ENCODE measurements at regions not wholly inside any gene's neighbourhood (a gene's known extent, or its start where the extent isn't known, plus 50 kb on each side); places are given as distances from the start of the nearest gene placed in this dataset.

DNA sequence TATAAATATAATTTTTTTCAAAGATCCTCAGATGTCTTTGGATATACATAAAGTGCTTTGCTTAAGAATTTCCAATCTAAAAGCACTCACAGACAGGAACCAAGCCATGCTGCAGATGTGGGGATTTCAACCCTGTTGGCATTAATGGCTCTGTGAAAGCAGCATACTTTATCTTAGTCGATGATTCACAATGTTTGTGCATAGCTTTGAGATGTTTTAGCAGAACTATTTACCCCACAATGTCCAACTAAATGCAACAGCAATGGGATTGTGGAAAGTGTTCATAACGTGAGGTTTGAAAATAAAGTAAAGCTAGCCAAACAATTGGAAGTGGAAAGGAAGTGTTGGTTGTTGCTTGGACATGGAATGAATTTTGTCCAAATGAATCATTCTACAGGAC, 371.4 kb downstream of the SOX2 start:
- Histone ChIP-seq H3K9me3 (ENCODE audit: control insufficient read depth, insufficient read depth, low read length) (no peaks in the 10 kb centered on the region), H3K36me3 (ENCODE audit: control insufficient read depth, insufficient read depth, low read length) (no peaks in the 10 kb centered on the region), H3K27me3 (ENCODE audit: control insufficient read depth, insufficient read depth, low read length) (no peaks in the 10 kb centered on the region), H3K9ac (ENCODE audit: low read depth, low read length) (no peak overlapping the region), H3K4me1 (ENCODE audit: control insufficient read depth, insufficient read depth, low read length) (peaks cover 20% of the 10 kb centered on the region), H3K4me3 (ENCODE audit: low read depth, low read length) (no peak overlapping the region)

GRCh38 chr3:182092662-182093262, 381.0 kb downstream of the SOX2 start:
- peaks cover 10% of the 10 kb centered on the region for H3K4me1 ChIP-seq (ENCODE audit: control insufficient read depth, insufficient read depth, low read length)
- no peaks in the 10 kb centered on the region for H3K36me3 ChIP-seq (ENCODE audit: control insufficient read depth, insufficient read depth, low read length)
- no peak overlapping the region for H3K4me3 ChIP-seq (ENCODE audit: low read depth, low read length)
- no peak overlapping the region for H3K9ac ChIP-seq (ENCODE audit: low read depth, low read length)
- no peaks in the 10 kb centered on the region for H3K27me3 ChIP-seq (ENCODE audit: control insufficient read depth, insufficient read depth, low read length)
- no peaks in the 10 kb centered on the region for H3K9me3 ChIP-seq (ENCODE audit: control insufficient read depth, insufficient read depth, low read length)

DNA sequence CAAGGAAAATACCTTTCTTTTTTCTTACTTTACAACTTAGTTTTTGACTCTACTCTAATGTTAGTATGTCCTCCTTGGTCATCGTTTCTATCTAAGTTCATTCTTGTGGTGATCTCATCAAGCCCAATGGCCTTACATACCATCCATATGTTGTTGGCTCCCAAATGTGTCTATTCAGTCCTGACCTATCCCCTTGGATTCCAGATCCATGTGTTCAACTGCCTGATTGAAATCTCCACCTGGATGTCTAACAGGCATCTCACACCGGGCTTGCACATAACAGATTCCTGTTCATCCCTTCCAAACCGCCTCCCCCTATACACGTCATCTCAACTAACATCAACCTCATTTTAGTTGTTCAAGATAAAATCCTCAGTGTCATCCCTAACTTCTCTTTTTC, 382.6 kb downstream of the SOX2 start:
- H3K27me3 ChIP-seq (ENCODE audit: control insufficient read depth, insufficient read depth, low read length) = no peaks in the 10 kb centered on the region
- H3K4me3 ChIP-seq (ENCODE audit: low read depth, low read length) = no peak overlapping the region
- H3K36me3 ChIP-seq (ENCODE audit: control insufficient read depth, insufficient read depth, low read length) = no peaks in the 10 kb centered on the region
- no peaks in the 10 kb centered on the region for H3K9me3 ChIP-seq (ENCODE audit: control insufficient read depth, insufficient read depth, low read length)
- no peak overlapping the region for H3K9ac ChIP-seq (ENCODE audit: low read depth, low read length)
- H3K4me1 ChIP-seq (ENCODE audit: control insufficient read depth, insufficient read depth, low read length) = peaks cover 10% of the 10 kb centered on the region

- no peak overlapping the region for H3K9ac ChIP-seq (ENCODE audit: low read depth, low read length)
- H3K4me1 ChIP-seq (ENCODE audit: control insufficient read depth, insufficient read depth, low read length) = no peaks in the 10 kb centered on the region
- no peaks in the 10 kb centered on the region for H3K36me3 ChIP-seq (ENCODE audit: control insufficient read depth, insufficient read depth, low read length)
- H3K9me3 ChIP-seq (ENCODE audit: control insufficient read depth, insufficient read depth, low read length) = no peaks in the 10 kb centered on the region
- no peak overlapping the region for H3K4me3 ChIP-seq (ENCODE audit: low read depth, low read length)
- no peaks in the 10 kb centered on the region for H3K27me3 ChIP-seq (ENCODE audit: control insufficient read depth, insufficient read depth, low read length)
Measured at GRCh38 chr3:182104881-182105280, 393.2 kb downstream of the SOX2 start.

- no peak overlapping the region for H3K9ac ChIP-seq (ENCODE audit: low read depth, low read length)
- no peak overlapping the region for H3K4me3 ChIP-seq (ENCODE audit: low read depth, low read length)
- H3K4me1 ChIP-seq (ENCODE audit: control insufficient read depth, insufficient read depth, low read length) = no peaks in the 10 kb centered on the region
- H3K36me3 ChIP-seq (ENCODE audit: control insufficient read depth, insufficient read depth, low read length) = no peaks in the 10 kb centered on the region
- H3K27me3 ChIP-seq (ENCODE audit: control insufficient read depth, insufficient read depth, low read length) = no peaks in the 10 kb centered on the region
- H3K9me3 ChIP-seq (ENCODE audit: control insufficient read depth, insufficient read depth, low read length) = no peaks in the 10 kb centered on the region
Measured at GRCh38 chr3:182105875-182106274, 394.1 kb downstream of the SOX2 start.

GRCh38 chr3:182108371-182108770, 396.6 kb downstream of the SOX2 start:
- no peaks in the 10 kb centered on the region for H3K36me3 ChIP-seq (ENCODE audit: control insufficient read depth, insufficient read depth, low read length)
- no peaks in the 10 kb centered on the region for H3K27me3 ChIP-seq (ENCODE audit: control insufficient read depth, insufficient read depth, low read length)
- H3K9ac ChIP-seq (ENCODE audit: low read depth, low read length) = no peak overlapping the region
- no peaks in the 10 kb centered on the region for H3K4me1 ChIP-seq (ENCODE audit: control insufficient read depth, insufficient read depth, low read length)
- no peak overlapping the region for H3K4me3 ChIP-seq (ENCODE audit: low read depth, low read length)
- H3K9me3 ChIP-seq (ENCODE audit: control insufficient read depth, insufficient read depth, low read length) = no peaks in the 10 kb centered on the region

DNA sequence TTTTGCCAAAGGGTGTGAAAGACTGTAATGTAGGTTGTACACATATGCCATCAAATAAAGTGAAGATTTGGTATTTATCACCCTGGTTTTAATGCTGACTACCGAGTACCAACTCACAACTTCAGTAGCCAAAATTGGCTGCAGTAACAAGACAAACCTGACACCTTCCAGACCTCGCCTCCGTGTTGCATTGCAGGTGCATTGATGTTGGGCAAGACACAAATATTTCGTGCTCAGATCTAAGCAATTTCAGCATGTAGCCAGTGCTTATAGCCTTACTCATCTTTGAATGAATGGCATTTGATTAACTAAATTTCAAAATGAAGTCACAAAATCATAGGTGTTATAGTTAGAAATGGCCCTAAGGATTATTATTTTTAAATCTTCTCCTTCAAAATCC, 400.2 kb downstream of the SOX2 start:
- Histone ChIP-seq H3K4me1 (ENCODE audit: control insufficient read depth, insufficient read depth, low read length) (no peaks in the 10 kb centered on the region), H3K9ac (ENCODE audit: low read depth, low read length) (no peak overlapping the region), H3K27me3 (ENCODE audit: control insufficient read depth, insufficient read depth, low read length) (no peaks in the 10 kb centered on the region), H3K4me3 (ENCODE audit: low read depth, low read length) (no peak overlapping the region), H3K9me3 (ENCODE audit: control insufficient read depth, insufficient read depth, low read length) (no peaks in the 10 kb centered on the region), H3K36me3 (ENCODE audit: control insufficient read depth, insufficient read depth, low read length) (no peaks in the 10 kb centered on the region)

GRCh38 chr3:182115328-182116015, 403.7 kb downstream of the SOX2 start:
- H3K4me1 ChIP-seq (ENCODE audit: control insufficient read depth, insufficient read depth, low read length) = no peaks in the 10 kb centered on the region
- no peak overlapping the region for H3K4me3 ChIP-seq (ENCODE audit: low read depth, low read length)
- no peaks in the 10 kb centered on the region for H3K36me3 ChIP-seq (ENCODE audit: control insufficient read depth, insufficient read depth, low read length)
- peaks cover 18% of the 10 kb centered on the region for H3K27me3 ChIP-seq (ENCODE audit: control insufficient read depth, insufficient read depth, low read length)
- no peak overlapping the region for H3K9ac ChIP-seq (ENCODE audit: low read depth, low read length)
- H3K9me3 ChIP-seq (ENCODE audit: control insufficient read depth, insufficient read depth, low read length) = no peaks in the 10 kb centered on the region

DNA sequence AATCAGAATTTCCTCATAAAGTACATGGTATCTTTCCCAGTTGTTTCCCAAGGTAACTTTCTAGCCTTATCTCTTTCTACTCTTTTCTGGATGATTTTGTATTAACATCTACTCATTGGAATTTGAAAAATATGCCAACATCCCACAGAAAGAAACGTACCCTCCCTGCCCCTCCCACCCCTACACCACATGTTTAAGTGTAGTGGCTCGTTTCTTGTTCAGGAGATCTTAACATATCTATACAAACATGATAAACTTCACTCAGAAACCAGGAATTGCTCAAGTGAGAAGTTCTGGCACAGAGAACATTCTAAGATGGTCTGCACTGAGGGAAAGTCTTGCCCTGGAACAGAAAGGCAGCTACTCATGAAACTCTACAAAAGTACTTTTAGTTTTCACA, 404.7 kb downstream of the SOX2 start:
- H3K9me3 ChIP-seq (ENCODE audit: control insufficient read depth, insufficient read depth, low read length) = no peaks in the 10 kb centered on the region
- H3K4me1 ChIP-seq (ENCODE audit: control insufficient read depth, insufficient read depth, low read length) = no peaks in the 10 kb centered on the region
- no peaks in the 10 kb centered on the region for H3K36me3 ChIP-seq (ENCODE audit: control insufficient read depth, insufficient read depth, low read length)
- H3K4me3 ChIP-seq (ENCODE audit: low read depth, low read length) = no peak overlapping the region
- H3K9ac ChIP-seq (ENCODE audit: low read depth, low read length) = no peak overlapping the region
- H3K27me3 ChIP-seq (ENCODE audit: control insufficient read depth, insufficient read depth, low read length) = peaks cover 27% of the 10 kb centered on the region

- no peak overlapping the region for H3K4me3 ChIP-seq (ENCODE audit: low read depth, low read length)
- peaks cover 2% of the 10 kb centered on the region for H3K4me1 ChIP-seq (ENCODE audit: control insufficient read depth, insufficient read depth, low read length)
- H3K9me3 ChIP-seq (ENCODE audit: control insufficient read depth, insufficient read depth, low read length) = no peaks in the 10 kb centered on the region
- peaks cover 33% of the 10 kb centered on the region for H3K27me3 ChIP-seq (ENCODE audit: control insufficient read depth, insufficient read depth, low read length)
- H3K9ac ChIP-seq (ENCODE audit: low read depth, low read length) = no peak overlapping the region
- no peaks in the 10 kb centered on the region for H3K36me3 ChIP-seq (ENCODE audit: control insufficient read depth, insufficient read depth, low read length)
Measured at GRCh38 chr3:182117131-182117530, 405.4 kb downstream of the SOX2 start.

DNA sequence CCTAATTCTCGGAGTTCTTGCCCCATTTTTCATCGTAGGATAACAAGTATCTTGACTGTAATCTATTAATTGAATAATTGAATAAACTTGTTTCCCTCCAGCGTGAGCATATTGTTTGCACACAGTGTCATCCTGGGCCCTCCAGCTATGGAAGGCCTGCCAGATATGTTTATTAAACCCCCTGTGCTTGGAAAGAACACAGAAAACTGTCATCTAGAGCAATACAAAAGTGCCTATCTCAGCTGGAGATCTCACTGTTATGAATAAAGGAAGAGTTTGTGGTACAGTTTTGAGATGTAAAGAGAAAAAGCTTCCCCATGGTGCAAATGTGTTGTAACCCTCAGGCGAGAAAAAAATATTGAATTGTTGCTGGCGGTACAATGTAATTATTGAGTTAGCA, 405.9 kb downstream of the SOX2 start:
- Histone ChIP-seq H3K9ac (ENCODE audit: low read depth, low read length) (no peak overlapping the region), H3K36me3 (ENCODE audit: control insufficient read depth, insufficient read depth, low read length) (no peaks in the 10 kb centered on the region), H3K9me3 (ENCODE audit: control insufficient read depth, insufficient read depth, low read length) (no peaks in the 10 kb centered on the region), H3K4me3 (ENCODE audit: low read depth, low read length) (no peak overlapping the region), H3K27me3 (ENCODE audit: control insufficient read depth, insufficient read depth, low read length) (peaks cover 37% of the 10 kb centered on the region), H3K4me1 (ENCODE audit: control insufficient read depth, insufficient read depth, low read length) (peaks cover 6% of the 10 kb centered on the region)

- Histone ChIP-seq H3K4me1 (ENCODE audit: control insufficient read depth, insufficient read depth, low read length) (peaks cover 6% of the 10 kb centered on the region), H3K27me3 (ENCODE audit: control insufficient read depth, insufficient read depth, low read length) (peaks cover 41% of the 10 kb centered on the region), H3K9me3 (ENCODE audit: control insufficient read depth, insufficient read depth, low read length) (no peaks in the 10 kb centered on the region), H3K36me3 (ENCODE audit: control insufficient read depth, insufficient read depth, low read length) (no peaks in the 10 kb centered on the region), H3K4me3 (ENCODE audit: low read depth, low read length) (no peak overlapping the region), H3K9ac (ENCODE audit: low read depth, low read length) (no peak overlapping the region)
Measured at GRCh38 chr3:182118066-182118465, 406.3 kb downstream of the SOX2 start.
